Daoy (cell line): ENCODE measurements at regions not wholly inside any gene's neighbourhood (a gene's known extent, or its start where the extent isn't known, plus 50 kb on each side); places are given as distances from the start of the nearest gene placed in this dataset.

ENCODE experiments used
- DNase-seq: peaks from one replicate; pipeline ENCODE4 v3.0.0-alpha.2; 2015; ENCODE audit warnings: low read depth

GRCh38 chr3:168844894-168845482 is 749.3 kb upstream of the GOLIM4 start:
- DNase-seq = no peak

GRCh38 chr3:168844472-168844871 is 748.7 kb upstream of the GOLIM4 start:
- no peak for DNase-seq

- no peak for DNase-seq
Measured at GRCh38 chr3:168843481-168843880, 747.8 kb upstream of the GOLIM4 start.

- DNase-seq = no peak
Measured at GRCh38 chr3:168839653-168840052, 743.9 kb upstream of the GOLIM4 start.

GRCh38 chr3:168834558-168834957 is 738.8 kb upstream of the GOLIM4 start:
- no peak for DNase-seq

- DNase-seq = no peak
Measured at GRCh38 chr3:168828943-168829342, 733.2 kb upstream of the GOLIM4 start.

GRCh38 chr3:168828536-168828935 is 732.8 kb upstream of the GOLIM4 start:
- no peak for DNase-seq

GRCh38 chr3:168828014-168828413 is 732.3 kb upstream of the GOLIM4 start:
- no peak for DNase-seq

GRCh38 chr3:168824107-168824506 is 728.4 kb upstream of the GOLIM4 start:
- no peak for DNase-seq

GRCh38 chr3:168823466-168823865 is 727.7 kb upstream of the GOLIM4 start:
- DNase-seq = no peak

- no peak for DNase-seq
Measured at GRCh38 chr3:168820810-168821415, 725.2 kb upstream of the GOLIM4 start.

GRCh38 chr3:168817177-168817576 is 721.5 kb upstream of the GOLIM4 start:
- no peak for DNase-seq

- DNase-seq = no peak
Measured at GRCh38 chr3:168815946-168816345, 720.2 kb upstream of the GOLIM4 start.

GRCh38 chr3:168813225-168813802 is 717.6 kb upstream of the GOLIM4 start:
- DNase-seq = no peak

- no peak for DNase-seq
Measured at GRCh38 chr3:168812234-168812633, 716.5 kb upstream of the GOLIM4 start.

GRCh38 chr3:168808596-168808995 is 712.9 kb upstream of the GOLIM4 start:
- DNase-seq = no peak

GRCh38 chr3:168807448-168807847 is 711.7 kb upstream of the GOLIM4 start:
- no peak for DNase-seq

- DNase-seq = no peak
Measured at GRCh38 chr3:168806871-168807270, 711.1 kb upstream of the GOLIM4 start.

GRCh38 chr3:168803536-168803935 is 707.8 kb upstream of the GOLIM4 start:
- no peak for DNase-seq

GRCh38 chr3:168802766-168803165 is 707.0 kb upstream of the GOLIM4 start:
- DNase-seq = no peak

GRCh38 chr3:168801794-168802193 is 706.1 kb upstream of the GOLIM4 start:
- DNase-seq = peak; percentile 49

- no peak for DNase-seq
Measured at GRCh38 chr3:168796339-168796738, 700.6 kb upstream of the GOLIM4 start.

- DNase-seq = no peak
Measured at GRCh38 chr3:168794427-168794826, 698.7 kb upstream of the GOLIM4 start.

GRCh38 chr3:168782193-168782592 is 686.5 kb upstream of the GOLIM4 start:
- DNase-seq = no peak
